HG03175 (cell line): ENCODE measurements at regions not wholly inside any gene's neighbourhood (a gene's known extent, or its start where the extent isn't known, plus 50 kb on each side); places are given as distances from the start of the nearest gene placed in this dataset.
"Not testable (repeated sequence)": the region's sequence is repeated elsewhere in the genome, so short reads cannot be mapped to it uniquely, and the experiment has no call there.

Experiments
- ATAC-seq: cut with Tn5 transposase; IDR thresholded peaks from one replicate; pipeline ENCODE4 v1.9.1; 2021; ENCODE audit warnings: mild to moderate bottlenecking, moderate library complexity; ENCODE audit not compliant: unreplicated experiment

- not testable (repeated sequence) for ATAC-seq
These were observed 54.4 kb upstream of the MUCL1 start for GRCh38 chr12:54799966-54800365.

GRCh38 chr12:54798651-54799050 is 55.7 kb upstream of the MUCL1 start:
- ATAC-seq = no peak

GRCh38 chr12:54796991-54797390 is 57.3 kb upstream of the MUCL1 start:
- no peak for ATAC-seq

GRCh38 chr12:54795644-54796043 is 58.7 kb upstream of the MUCL1 start:
- ATAC-seq = no peak

GRCh38 chr12:54786081-54786480 is 68.2 kb upstream of the MUCL1 start:
- no peak for ATAC-seq

GRCh38 chr12:54784115-54784514 is 70.2 kb upstream of the MUCL1 start:
- ATAC-seq = no peak

- not testable (repeated sequence) for ATAC-seq
These were observed 77.3 kb upstream of the MUCL1 start for GRCh38 chr12:54777031-54777430.

GRCh38 chr12:54773593-54773992 is 80.7 kb upstream of the MUCL1 start:
- no peak for ATAC-seq

- no peak for ATAC-seq
These were observed 88.7 kb upstream of the MUCL1 start for GRCh38 chr12:54765652-54766051.

GRCh38 chr12:54762390-54762789 is 91.9 kb upstream of the MUCL1 start:
- no peak for ATAC-seq

GRCh38 chr12:54759751-54760150 is 94.6 kb upstream of the MUCL1 start:
- ATAC-seq = no peak

GRCh38 chr12:54751493-54751892 is 102.8 kb upstream of the MUCL1 start:
- no peak for ATAC-seq

GRCh38 chr12:54749191-54749818 is 101.1 kb upstream of the DCD start:
- peak; percentile 64 for ATAC-seq

- no peak for ATAC-seq
These were observed 96.4 kb upstream of the DCD start for GRCh38 chr12:54744590-54744989.

- no peak for ATAC-seq
These were observed 92.7 kb upstream of the DCD start for GRCh38 chr12:54740882-54741281.

GRCh38 chr12:54736549-54736948 is 88.4 kb upstream of the DCD start:
- ATAC-seq = no peak

GRCh38 chr12:54734196-54734950 is 86.2 kb upstream of the DCD start:
- ATAC-seq = no peak

- ATAC-seq = no peak
These were observed 77.2 kb upstream of the DCD start for GRCh38 chr12:54725233-54725843.

GRCh38 chr12:54723379-54724256 is 75.5 kb upstream of the DCD start:
- ATAC-seq = peak; percentile 72

GRCh38 chr12:54721312-54721711 is 73.1 kb upstream of the DCD start:
- ATAC-seq = no peak

- no peak for ATAC-seq
These were observed 71.5 kb upstream of the DCD start for GRCh38 chr12:54719691-54720090.
